Mucosa of gallbladder (tissue), 1 donor: ENCODE measurements at regions not wholly inside any gene's neighbourhood (a gene's known extent, or its start where the extent isn't known, plus 50 kb on each side); places are given as distances from the start of the nearest gene placed in this dataset.
A peak's percentile ranks its signal among the peaks of the same experiment; 100 is the strongest.
"Not testable (repeated sequence)": the region's sequence is repeated elsewhere in the genome, so short reads cannot be mapped to it uniquely, and the experiment has no call there.

Experiments used
- DNase-seq: peaks from one replicate; pipeline ENCODE4 v3.0.0-alpha.2; 2020; ENCODE audit warnings: low spot score
- donor health status: DM: no; HTN: no; CAD: no.

- DNase-seq = no peak
These were observed 80.4 kb upstream of the MEF2A start for GRCh38 chr15:99485153-99485961.

- no peak for DNase-seq
These were observed 79.8 kb upstream of the MEF2A start for GRCh38 chr15:99485992-99486370.

GRCh38 chr15:99486371-99487336 lies 79.1 kb upstream of the MEF2A start:
- peak; percentile 51 for DNase-seq

GRCh38 chr15:99487337-99487730 lies 78.5 kb upstream of the MEF2A start:
- no peak for DNase-seq

GRCh38 chr15:99492275-99492674 lies 73.5 kb upstream of the MEF2A start:
- DNase-seq = no peak

- DNase-seq = no peak
These were observed 73.1 kb upstream of the MEF2A start for GRCh38 chr15:99492716-99493115.

GRCh38 chr15:99493461-99493860 lies 72.3 kb upstream of the MEF2A start:
- no peak for DNase-seq

- not testable (repeated sequence) for DNase-seq
These were observed 71.1 kb upstream of the MEF2A start for GRCh38 chr15:99494536-99495233.

- no peak for DNase-seq
These were observed 70.1 kb upstream of the MEF2A start for GRCh38 chr15:99495430-99496301.

- DNase-seq = no peak
These were observed 69.5 kb upstream of the MEF2A start for GRCh38 chr15:99496302-99496629.

GRCh38 chr15:99502182-99502581 lies 63.6 kb upstream of the MEF2A start:
- no peak for DNase-seq

GRCh38 chr15:99502661-99503060 lies 63.1 kb upstream of the MEF2A start:
- no peak for DNase-seq

GRCh38 chr15:99503411-99503810 lies 62.4 kb upstream of the MEF2A start:
- DNase-seq = no peak

- no peak for DNase-seq
These were observed 61.5 kb upstream of the MEF2A start for GRCh38 chr15:99504071-99504822.

GRCh38 chr15:99504823-99505551 lies 60.8 kb upstream of the MEF2A start:
- no peak for DNase-seq

GRCh38 chr15:99506399-99506798 lies 59.4 kb upstream of the MEF2A start:
- no peak for DNase-seq

GRCh38 chr15:99507016-99507503 lies 58.7 kb upstream of the MEF2A start:
- DNase-seq = no peak

- DNase-seq = peak; percentile 51
These were observed 58.1 kb upstream of the MEF2A start for GRCh38 chr15:99507504-99508310.

- no peak for DNase-seq
These were observed 57.5 kb upstream of the MEF2A start for GRCh38 chr15:99508311-99508645.
